ENCODE measurements at regions not wholly inside any gene's neighbourhood (a gene's known extent, or its start where the extent isn't known, plus 50 kb on each side); places are given as distances from the start of the nearest gene placed in this dataset.
A peak's percentile ranks its signal among the peaks of the same experiment; 100 is the strongest.

DNA sequence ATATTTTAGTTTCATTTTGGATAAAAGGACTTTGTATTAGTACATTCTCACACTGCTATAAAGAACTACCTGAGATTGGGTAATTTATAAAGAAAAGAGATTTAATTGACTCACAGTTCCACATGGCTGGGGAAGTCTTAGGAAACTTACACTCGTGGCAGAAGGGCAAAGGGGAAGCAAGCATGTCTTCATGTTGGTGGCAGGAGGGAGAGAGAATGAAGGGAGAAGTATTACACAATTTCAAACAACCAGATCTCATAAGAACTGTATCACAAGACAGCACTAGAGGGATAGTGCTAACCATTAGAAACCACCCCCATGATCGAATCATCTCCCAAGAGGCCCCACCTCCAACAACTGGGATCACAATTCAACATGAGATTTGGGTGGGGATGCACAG, 142.9 kb downstream of the USP31 start:
- ChIA-PET POLR2A (ENCODE audit: partially characterized antibody) (interaction anchor here (0.6 kb wide), 1 partner anchor 166 kb away, joined by 4 read pairs; no protein-coding TSS in a partner anchor), CTCF (ENCODE audit: partially characterized antibody) (no interaction called here)

More for the DNA sequence above, 142.9 kb downstream of the USP31 start:
- Histone ChIP-seq H3K4ac (replicated peaks; ENCODE audit: insufficient read length, low read depth, low read length) (no peak overlapping the region), H3K18ac (ENCODE audit: extremely low read depth, low read length) (no peak overlapping the region), H3K23ac (ENCODE audit: insufficient read length) (no peak overlapping the region), H3K23me2 (ENCODE audit: low read depth, low read length) (no peaks in the 10 kb centered on the region), H4K20me1 (replicated peaks in 1 of 2; ENCODE audit: control insufficient read depth in 1 of 2, insufficient read depth in 2 of 2, low read length in 2 of 2) (no peaks in the 10 kb centered on the region), H3K4me1 (replicated peaks in 1 of 4; ENCODE audit: control insufficient read depth in 3 of 4, insufficient read depth in 4 of 4, low read length in 3 of 4) (no peaks in the 10 kb centered on the region), H4K8ac (ENCODE audit: extremely low read depth, insufficient read depth, low read length) (no peak overlapping the region), H3K9ac (replicated peaks in 1 of 4; ENCODE audit: extremely low read depth in 1 of 4, low read depth in 3 of 4, low read length in 3 of 4) (peak overlapping the region in 1 of 4 experiments; percentile 34; a peak in 1 of 7 replicates), H2BK12ac (ENCODE audit: low read depth, low read length) (no peak overlapping the region), H3K56ac (replicated peaks; ENCODE audit: insufficient read length, low read depth, low read length) (no peak overlapping the region), H2BK120ac (replicated peaks; ENCODE audit: low read depth, low read length) (no peak overlapping the region), H2BK20ac (ENCODE audit: low read length) (no peak overlapping the region), H3K4me2 (ENCODE audit: insufficient read depth in 1 of 2, low read depth in 2 of 2, low read length in 2 of 2) (no peak overlapping the region), H4K5ac (ENCODE audit: insufficient read length, low read depth, low read length) (no peak overlapping the region), H4K91ac (replicated peaks; ENCODE audit: insufficient read length, low read length) (no peak overlapping the region), H3K14ac (ENCODE audit: insufficient read length) (no peak overlapping the region), H3K4me3 (ENCODE audit: extremely low read depth in 1 of 4, insufficient read depth in 2 of 4, low read depth in 3 of 4, low read length in 4 of 4) (no peak overlapping the region), H2AFZ (ENCODE audit: low read length) (no peak overlapping the region), H3K79me1 (ENCODE audit: low read depth, low read length) (no peaks in the 10 kb centered on the region), H2BK5ac (ENCODE audit: low read depth, low read length) (no peak overlapping the region), H2AK5ac (ENCODE audit: low read depth, low read length) (no peak overlapping the region), H3K27ac (ENCODE audit: low read depth, low read length) (no peak overlapping the region), H3K79me2 (ENCODE audit: control insufficient read depth in 1 of 2, insufficient read depth in 2 of 2, low read length in 2 of 2) (no peaks in the 10 kb centered on the region), H3K36me3 (ENCODE audit: control insufficient read depth in 2 of 4, insufficient read depth in 4 of 4, low read length in 3 of 4) (no peaks in the 10 kb centered on the region), H2BK15ac (ENCODE audit: low read length) (no peak overlapping the region), H3K9me3 (ENCODE audit: insufficient read depth in 2 of 2, low read depth in 1 of 2, low read length in 1 of 2) (no peaks in the 10 kb centered on the region), H3K27me3 (replicated peaks in 1 of 4; ENCODE audit: control insufficient read depth in 3 of 4, extremely low read depth in 1 of 4, insufficient read depth in 3 of 4, low read length in 3 of 4) (no peaks in the 10 kb centered on the region)
- WGBS, 2 experiments (ENCODE audit: extremely low coverage in 1 of 2, insufficient coverage in 1 of 2, insufficient read length in 1 of 2, insufficient replicate concordance in 2 of 2, low coverage in 1 of 2, low lambda C conversion rate in 2 of 2, missing lambda C conversion rate in 1 of 2): 91% methylated on average over 2 of the region's 2 CpGs; no CpG with 5 or more reads in 1 of the 2 experiments
- TF ChIP-seq SIN3A (conservative IDR thresholded peaks at IDR 0.05 in 1 of 2, IDR thresholded peaks at IDR 0.05 in 1 of 2; ENCODE audit: low read depth in 1 of 2, low read length in 2 of 2): no peak
- TF ChIP-seq RXRA (IDR thresholded peaks at IDR 0.05; ENCODE audit: insufficient read depth, low read depth, low read length): no peak
- no peak for TF ChIP-seq SIRT6 (IDR thresholded peaks at IDR 0.05; ENCODE audit: low read length)
- TF ChIP-seq RAD21 (IDR thresholded peaks at IDR 0.05 in 1 of 2, conservative IDR thresholded peaks at IDR 0.05 in 1 of 2; ENCODE audit: low read depth in 2 of 2, low read length in 2 of 2): no peak
- no peak for TF ChIP-seq BRCA1 (IDR thresholded peaks at IDR 0.05; ENCODE audit: low read depth, low read length)
- no peak for FAIRE-seq
- DNase-seq (ENCODE audit: low read depth in 1 of 2, low spot score in 2 of 2): no peak
